H9 (cell line): ENCODE measurements at regions not wholly inside any gene's neighbourhood (a gene's known extent, or its start where the extent isn't known, plus 50 kb on each side); places are given as distances from the start of the nearest gene placed in this dataset.

ENCODE experiments used
- DNase-seq: peaks from one replicate; pipeline ENCODE4 v3.0.0-alpha.2; 2017
- H2AFZ ChIP-seq: one replicate; pipeline ENCODE4 v1.6.1; 2013; ENCODE audit warnings: mild to moderate bottlenecking, low read length, control low read depth, moderate library complexity
- H2AK5ac ChIP-seq: 2 replicates; pipeline ENCODE4 v1.6.1; 2013; ENCODE audit warnings: low read length, control low read depth, mixed read lengths; ENCODE audit not compliant: insufficient read length
- H2BK120ac ChIP-seq: one replicate; pipeline ENCODE4 v1.6.1; 2013; ENCODE audit warnings: low read depth, mild to moderate bottlenecking, low read length, control low read depth, inconsistent platforms; ENCODE audit not compliant: poor library complexity, severe bottlenecking
- H2BK12ac ChIP-seq: 2 replicates; pipeline ENCODE4 v1.6.1; 2013; ENCODE audit warnings: low read length, control low read depth, mixed read lengths, low read depth; ENCODE audit not compliant: insufficient read length
- H2BK15ac ChIP-seq: 2 replicates; pipeline ENCODE4 v1.6.1; 2013; ENCODE audit warnings: low read depth, low read length, control low read depth
- H2BK20ac ChIP-seq: one replicate; pipeline ENCODE4 v1.6.1; 2013; ENCODE audit warnings: low read depth, mild to moderate bottlenecking, low read length, control low read depth, inconsistent platforms; ENCODE audit not compliant: poor library complexity, severe bottlenecking
- H2BK5ac ChIP-seq: 2 replicates; pipeline ENCODE4 v1.6.1; 2013; ENCODE audit warnings: low read length, control low read depth, mixed read lengths; ENCODE audit not compliant: insufficient read length
- H3K14ac ChIP-seq: 2 replicates; pipeline ENCODE4 v1.6.1; 2013; ENCODE audit warnings: low read length, control low read depth; ENCODE audit not compliant: insufficient read depth
- H3K18ac ChIP-seq: 2 replicates; pipeline ENCODE4 v1.6.1; 2013; ENCODE audit warnings: low read depth, mild to moderate bottlenecking, mixed read lengths, low read length, control low read depth; ENCODE audit not compliant: insufficient read length
- H3K23ac ChIP-seq: 2 replicates; pipeline ENCODE4 v1.6.1; 2013; ENCODE audit warnings: low read length, control low read depth, mixed read lengths, low read depth; ENCODE audit not compliant: insufficient read length
- H3K23me2 ChIP-seq: 2 replicates; pipeline ENCODE4 v1.6.1; 2013; ENCODE audit warnings: low read depth, mild to moderate bottlenecking, mixed read lengths, low read length, control low read depth; ENCODE audit not compliant: insufficient read length, poor library complexity, severe bottlenecking
- H3K27ac ChIP-seq: 2 replicates; pipeline ENCODE4 v1.5.1; 2013; ENCODE audit warnings: low read length, control low read depth, mixed read lengths, low read depth; ENCODE audit not compliant: insufficient read length
- H3K27me3 ChIP-seq: 2 replicates; pipeline ENCODE4 v1.6.1; 2013; ENCODE audit warnings: low read length, control low read depth, inconsistent platforms; ENCODE audit not compliant: insufficient read depth
- H3K4ac ChIP-seq: 2 replicates; pipeline ENCODE4 v1.6.1; 2013; ENCODE audit warnings: low read depth, mild to moderate bottlenecking, control low read depth, inconsistent platforms, low read length, moderate library complexity
- H3K4me1 ChIP-seq: 2 replicates; pipeline ENCODE4 v1.6.1; 2013; ENCODE audit warnings: low read length, control low read depth, inconsistent platforms; ENCODE audit not compliant: insufficient read depth
- H3K4me2 ChIP-seq: 2 replicates; pipeline ENCODE4 v1.6.1; 2013; ENCODE audit warnings: low read length, control low read depth, mixed read lengths; ENCODE audit not compliant: insufficient read length, insufficient read depth
- H3K56ac ChIP-seq: 2 replicates; pipeline ENCODE4 v1.6.1; 2013; ENCODE audit warnings: low read depth, mild to moderate bottlenecking, mixed read lengths, low read length, control low read depth; ENCODE audit not compliant: insufficient read length
- H3K79me1 ChIP-seq: 2 replicates; pipeline ENCODE4 v1.6.1; 2013; ENCODE audit warnings: low read depth, mild to moderate bottlenecking, moderate library complexity, low read length, control low read depth, inconsistent platforms; ENCODE audit not compliant: insufficient read depth, poor library complexity, severe bottlenecking
- H3K79me2 ChIP-seq: 2 replicates; pipeline ENCODE4 v1.6.1; 2013; ENCODE audit warnings: low read length, control low read depth, inconsistent platforms; ENCODE audit not compliant: insufficient read depth
- H3K9ac ChIP-seq: 2 replicates; pipeline ENCODE4 v1.6.1; 2013; ENCODE audit warnings: low read length, control low read depth, mixed read lengths; ENCODE audit not compliant: insufficient read length; ENCODE audit errors: extremely low read depth
- H3K9me3 ChIP-seq: one replicate; pipeline ENCODE4 v1.6.1; 2013; ENCODE audit warnings: low read depth, low read length, inconsistent platforms; ENCODE audit not compliant: control insufficient read depth
- H3T11ph ChIP-seq: one replicate; pipeline ENCODE4 v1.6.1; 2013; ENCODE audit warnings: mild to moderate bottlenecking, low read length, control low read depth, inconsistent platforms
- H4K20me1 ChIP-seq: one replicate; pipeline ENCODE4 v1.6.1; 2013; ENCODE audit not compliant: control insufficient read depth, insufficient read length, insufficient read depth
- H4K5ac ChIP-seq: 2 replicates; pipeline ENCODE4 v1.6.1; 2013; ENCODE audit warnings: low read depth, mild to moderate bottlenecking, mixed read lengths, low read length, control low read depth; ENCODE audit not compliant: insufficient read length
- H4K8ac ChIP-seq: replicated peaks from 2 replicates; pipeline ENCODE4 v1.6.1; 2013; ENCODE audit warnings: low read length, control low read depth, mixed read lengths, low read depth; ENCODE audit not compliant: insufficient read length
- H4K91ac ChIP-seq: 2 replicates; pipeline ENCODE4 v1.6.1; 2013; ENCODE audit warnings: low read depth, mild to moderate bottlenecking, moderate library complexity, mixed read lengths, low read length, control low read depth; ENCODE audit not compliant: insufficient read length
- H3K27ac Mint-ChIP-seq, 3 experiments: 2 replicates in 2 of 3; 3 replicates in 1 of 3; pipeline ENCODE4 v1.8.0; 2020 to 2021; ENCODE audit warnings: mixed read lengths in 3 of 3, mild to moderate bottlenecking in 1 of 3, moderate library complexity in 1 of 3
- H3K27me3 Mint-ChIP-seq: 2 replicates; pipeline ENCODE4 v1.8.0; 2021; ENCODE audit warnings: low read depth, mild to moderate bottlenecking, moderate library complexity, mixed read lengths
- H3K36me3 Mint-ChIP-seq, 3 experiments: 2 replicates in 2 of 3; 3 replicates in 1 of 3; pipeline ENCODE4 v1.8.0; 2020 to 2021; ENCODE audit warnings: low read depth in 3 of 3, mixed read lengths in 3 of 3; ENCODE audit not compliant: insufficient read depth in 1 of 3
- H3K4me1 Mint-ChIP-seq, 2 experiments: 2 replicates each; pipeline ENCODE4 v1.8.0; 2020; ENCODE audit warnings: mixed read lengths in 2 of 2
- H3K4me3 Mint-ChIP-seq, 2 experiments: 2 replicates in 1 of 2; 3 replicates in 1 of 2; pipeline ENCODE4 v1.8.0; 2020 to 2021; ENCODE audit warnings: mild to moderate bottlenecking in 2 of 2, mixed read lengths in 2 of 2, moderate library complexity in 1 of 2
- H3K9me3 Mint-ChIP-seq, 2 experiments: 2 replicates in 1 of 2; 3 replicates in 1 of 2; pipeline ENCODE4 v1.8.0; 2020; ENCODE audit warnings: mild to moderate bottlenecking in 2 of 2, mixed read lengths in 2 of 2, moderate library complexity in 1 of 2
- TF ChIP-seq, protein P1 (sequence below): fragments of 200-600 bp; sonication (generic); conservative IDR thresholded peaks from 3 replicates; pipeline ENCODE4 v1.8.0; 2021; ENCODE audit warnings: antibody characterized with exemption, mild to moderate bottlenecking

DNA sequence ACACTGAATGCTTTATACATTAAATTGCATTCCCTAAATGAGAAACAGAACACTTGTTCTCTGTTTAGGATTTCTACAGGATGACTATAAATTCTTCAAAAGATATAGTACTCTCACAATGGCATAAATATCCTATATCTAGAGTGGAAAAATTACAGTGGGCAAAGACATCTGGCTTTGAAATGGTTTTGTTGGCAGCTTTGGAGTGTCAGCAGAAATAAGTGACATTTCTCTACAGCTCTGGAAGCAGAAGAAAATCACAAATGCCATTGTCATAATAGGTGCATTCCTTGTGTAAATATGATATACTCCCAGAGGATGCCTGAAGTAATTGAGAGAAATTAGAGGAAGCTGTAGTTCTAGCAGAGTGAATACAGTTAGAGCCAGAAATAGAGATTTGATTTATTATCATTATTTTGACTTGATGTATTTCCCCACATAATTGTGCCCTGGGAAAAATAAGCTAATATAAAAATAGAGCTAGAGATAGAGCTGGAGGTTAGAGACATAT is 95.9 kb upstream of the GALNTL6 start:
- Histone ChIP-seq H3K4me1 (no peaks in the 10 kb centered on the region), H4K8ac (no peak overlapping the region), H3K4me2 (no peak overlapping the region), H3K56ac (no peak overlapping the region), H3K79me2 (no peaks in the 10 kb centered on the region), H3T11ph (no peak overlapping the region), H3K14ac (no peak overlapping the region), H2BK5ac (no peak overlapping the region), H4K20me1 (no peaks in the 10 kb centered on the region), H4K91ac (no peak overlapping the region), H3K27me3 (no peaks in the 10 kb centered on the region), H3K9me3 (no peaks in the 10 kb centered on the region), H2AFZ (no peak overlapping the region), H4K5ac (no peak overlapping the region), H3K27ac (no peak overlapping the region), H2BK20ac (no peak overlapping the region), H3K23ac (no peak overlapping the region), H3K18ac (no peak overlapping the region), H3K79me1 (no peaks in the 10 kb centered on the region), H2BK120ac (no peak overlapping the region), H3K9ac (no peak overlapping the region), H2BK12ac (no peak overlapping the region), H3K4ac (no peak overlapping the region), H2BK15ac (no peak overlapping the region), H2AK5ac (no peak overlapping the region), H3K23me2 (no peaks in the 10 kb centered on the region)
- TF ChIP-seq, protein P1, sequence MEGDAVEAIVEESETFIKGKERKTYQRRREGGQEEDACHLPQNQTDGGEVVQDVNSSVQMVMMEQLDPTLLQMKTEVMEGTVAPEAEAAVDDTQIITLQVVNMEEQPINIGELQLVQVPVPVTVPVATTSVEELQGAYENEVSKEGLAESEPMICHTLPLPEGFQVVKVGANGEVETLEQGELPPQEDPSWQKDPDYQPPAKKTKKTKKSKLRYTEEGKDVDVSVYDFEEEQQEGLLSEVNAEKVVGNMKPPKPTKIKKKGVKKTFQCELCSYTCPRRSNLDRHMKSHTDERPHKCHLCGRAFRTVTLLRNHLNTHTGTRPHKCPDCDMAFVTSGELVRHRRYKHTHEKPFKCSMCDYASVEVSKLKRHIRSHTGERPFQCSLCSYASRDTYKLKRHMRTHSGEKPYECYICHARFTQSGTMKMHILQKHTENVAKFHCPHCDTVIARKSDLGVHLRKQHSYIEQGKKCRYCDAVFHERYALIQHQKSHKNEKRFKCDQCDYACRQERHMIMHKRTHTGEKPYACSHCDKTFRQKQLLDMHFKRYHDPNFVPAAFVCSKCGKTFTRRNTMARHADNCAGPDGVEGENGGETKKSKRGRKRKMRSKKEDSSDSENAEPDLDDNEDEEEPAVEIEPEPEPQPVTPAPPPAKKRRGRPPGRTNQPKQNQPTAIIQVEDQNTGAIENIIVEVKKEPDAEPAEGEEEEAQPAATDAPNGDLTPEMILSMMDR = no peak
- no peak for DNase-seq
- no peak overlapping the region for H3K27ac Mint-ChIP-seq
- H3K9me3 Mint-ChIP-seq = peaks cover 0 to 7% of the 10 kb centered on the region in 2 experiments; a peak in 4 of 5 replicates
- no peaks in the 10 kb centered on the region for H3K36me3 Mint-ChIP-seq
- no peaks in the 10 kb centered on the region; a peak in 2 of 4 replicates for H3K4me1 Mint-ChIP-seq
- H3K4me3 Mint-ChIP-seq = no peak overlapping the region
- no peaks in the 10 kb centered on the region for H3K27me3 Mint-ChIP-seq
